ENCODE measurements at regions not wholly inside any gene's neighbourhood (a gene's known extent, or its start where the extent isn't known, plus 50 kb on each side); places are given as distances from the start of the nearest gene placed in this dataset.

- Histone ChIP-seq H3K36me3 (replicated peaks; ENCODE audit: insufficient read depth, low read depth) (no peaks in the 10 kb centered on the region), H3K9me2 (replicated peaks; ENCODE audit: insufficient read depth) (no peaks in the 10 kb centered on the region), H3K4me3 (no peak overlapping the region), H3K27me3 (no peaks in the 10 kb centered on the region), H2AFZ (no peak overlapping the region), H3K4me2 (peak overlapping the region; percentile 18), H3K4me1 (ENCODE audit: insufficient read depth) (peaks cover 3% of the 10 kb centered on the region), H3K9me3 (ENCODE audit: low read depth) (no peaks in the 10 kb centered on the region), H3K27ac (peak overlapping the region; percentile 30), H4K20me1 (ENCODE audit: insufficient read depth, poor library complexity, severe bottlenecking) (no peaks in the 10 kb centered on the region), H3K79me2 (no peaks in the 10 kb centered on the region)
- 55% methylated on average over 2 of the region's 2 CpGs for WGBS (ENCODE audit: low lambda C conversion rate, missing lambda C conversion rate)
- TF ChIP-seq EZH2 (IDR thresholded peaks at IDR 0.05; ENCODE audit: borderline replicate concordance) (no peak), EZH2phosphoT487 (IDR thresholded peaks at IDR 0.05; ENCODE audit: low read depth, severe bottlenecking, unreplicated experiment) (no peak)
- TF ChIP-seq, protein P1, sequence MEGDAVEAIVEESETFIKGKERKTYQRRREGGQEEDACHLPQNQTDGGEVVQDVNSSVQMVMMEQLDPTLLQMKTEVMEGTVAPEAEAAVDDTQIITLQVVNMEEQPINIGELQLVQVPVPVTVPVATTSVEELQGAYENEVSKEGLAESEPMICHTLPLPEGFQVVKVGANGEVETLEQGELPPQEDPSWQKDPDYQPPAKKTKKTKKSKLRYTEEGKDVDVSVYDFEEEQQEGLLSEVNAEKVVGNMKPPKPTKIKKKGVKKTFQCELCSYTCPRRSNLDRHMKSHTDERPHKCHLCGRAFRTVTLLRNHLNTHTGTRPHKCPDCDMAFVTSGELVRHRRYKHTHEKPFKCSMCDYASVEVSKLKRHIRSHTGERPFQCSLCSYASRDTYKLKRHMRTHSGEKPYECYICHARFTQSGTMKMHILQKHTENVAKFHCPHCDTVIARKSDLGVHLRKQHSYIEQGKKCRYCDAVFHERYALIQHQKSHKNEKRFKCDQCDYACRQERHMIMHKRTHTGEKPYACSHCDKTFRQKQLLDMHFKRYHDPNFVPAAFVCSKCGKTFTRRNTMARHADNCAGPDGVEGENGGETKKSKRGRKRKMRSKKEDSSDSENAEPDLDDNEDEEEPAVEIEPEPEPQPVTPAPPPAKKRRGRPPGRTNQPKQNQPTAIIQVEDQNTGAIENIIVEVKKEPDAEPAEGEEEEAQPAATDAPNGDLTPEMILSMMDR (IDR thresholded peaks at IDR 0.05; ENCODE audit: poor library complexity): no peak
- peak; percentile 26 for DNase-seq (ENCODE audit: low spot score)
Observed at GRCh38 chr5:116371431-116371830, 203.2 kb downstream of the SEMA6A start.

DNA sequence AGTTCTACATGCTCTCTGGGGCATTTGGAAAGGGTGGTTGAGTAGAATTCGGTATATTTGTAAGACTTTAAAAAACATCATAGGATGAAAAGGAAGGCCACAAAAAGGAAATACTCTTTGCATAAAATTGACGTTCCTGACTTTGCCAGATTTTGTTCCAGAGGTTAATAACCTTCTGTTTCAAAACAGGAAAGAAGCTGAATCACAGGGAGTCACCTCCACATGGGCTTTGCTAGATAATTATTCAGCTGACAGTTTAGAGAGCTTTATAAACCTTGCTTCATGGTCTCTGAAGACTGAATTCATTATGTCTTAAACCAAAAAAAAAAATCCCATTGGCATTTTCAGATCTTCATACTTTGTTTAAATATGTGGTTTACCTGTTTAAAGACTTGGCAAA, 203.7 kb downstream of the SEMA6A start:
- no peaks in the 10 kb centered on the region for H3K79me2 ChIP-seq
- WGBS (ENCODE audit: low lambda C conversion rate, missing lambda C conversion rate): 66% methylated on average over 2 of the region's 2 CpGs
- TF ChIP-seq, protein P1 (IDR thresholded peaks at IDR 0.05; ENCODE audit: poor library complexity): no peak
- H4K20me1 ChIP-seq (ENCODE audit: insufficient read depth, poor library complexity, severe bottlenecking): no peaks in the 10 kb centered on the region
- H2AFZ ChIP-seq: no peak overlapping the region
- H3K9me3 ChIP-seq (ENCODE audit: low read depth): no peaks in the 10 kb centered on the region
- H3K27ac ChIP-seq: peak overlapping the region; percentile 30
- H3K9me2 ChIP-seq (replicated peaks; ENCODE audit: insufficient read depth): no peaks in the 10 kb centered on the region
- no peak overlapping the region for H3K4me3 ChIP-seq
- H3K36me3 ChIP-seq (replicated peaks; ENCODE audit: insufficient read depth, low read depth): no peaks in the 10 kb centered on the region
- DNase-seq (ENCODE audit: low spot score): no peak
- peak overlapping the region; percentile 18 for H3K4me2 ChIP-seq
- no peaks in the 10 kb centered on the region for H3K27me3 ChIP-seq
- H3K4me1 ChIP-seq (ENCODE audit: insufficient read depth): peaks cover 3% of the 10 kb centered on the region

DNA sequence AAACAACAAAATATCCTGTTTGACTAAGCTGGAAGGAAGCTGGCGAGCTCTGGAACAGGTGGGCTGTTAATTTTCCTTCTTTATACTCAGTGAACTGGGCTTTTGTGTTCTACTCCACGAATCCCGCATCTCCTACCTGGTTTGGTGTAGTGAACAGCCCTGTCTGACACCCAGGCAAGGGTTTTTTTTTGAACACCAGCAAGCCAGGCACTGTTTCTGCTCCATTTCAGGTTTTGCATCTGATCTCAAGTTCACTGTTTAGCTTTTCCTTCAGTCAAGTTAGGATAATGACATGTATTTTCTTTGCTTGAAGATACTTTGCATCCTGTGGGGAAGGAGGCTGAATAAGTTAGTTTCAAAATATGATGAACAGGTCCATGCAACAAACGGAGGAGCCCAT, 204.5 kb downstream of the SEMA6A start:
- no peak overlapping the region for H3K4me2 ChIP-seq
- H3K9me2 ChIP-seq (replicated peaks; ENCODE audit: insufficient read depth): no peaks in the 10 kb centered on the region
- no peak overlapping the region for H3K4me3 ChIP-seq
- DNase-seq (ENCODE audit: low spot score): no peak
- no peak overlapping the region for H2AFZ ChIP-seq
- no peak overlapping the region for H3K27ac ChIP-seq
- 87% methylated on average over 4 of the region's 4 CpGs for WGBS (ENCODE audit: low lambda C conversion rate, missing lambda C conversion rate)
- TF ChIP-seq EZH2phosphoT487 (IDR thresholded peaks at IDR 0.05; ENCODE audit: low read depth, severe bottlenecking, unreplicated experiment) (no peak), EZH2 (IDR thresholded peaks at IDR 0.05; ENCODE audit: borderline replicate concordance) (no peak)
- TF ChIP-seq, protein P1 (IDR thresholded peaks at IDR 0.05; ENCODE audit: poor library complexity): no peak
- H3K9me3 ChIP-seq (ENCODE audit: low read depth): no peaks in the 10 kb centered on the region
- peaks cover 3% of the 10 kb centered on the region for H3K4me1 ChIP-seq (ENCODE audit: insufficient read depth)
- H3K36me3 ChIP-seq (replicated peaks; ENCODE audit: insufficient read depth, low read depth): no peaks in the 10 kb centered on the region
- H3K79me2 ChIP-seq: no peaks in the 10 kb centered on the region
- no peaks in the 10 kb centered on the region for H3K27me3 ChIP-seq
- no peaks in the 10 kb centered on the region for H4K20me1 ChIP-seq (ENCODE audit: insufficient read depth, poor library complexity, severe bottlenecking)

GRCh38 chr5:116365006-116365496, 209.6 kb downstream of the SEMA6A start:
- no peak overlapping the region for H2AFZ ChIP-seq
- H3K4me2 ChIP-seq: no peak overlapping the region
- H3K4me3 ChIP-seq: no peak overlapping the region
- no peaks in the 10 kb centered on the region for H3K27me3 ChIP-seq
- WGBS (ENCODE audit: low lambda C conversion rate, missing lambda C conversion rate): 80% methylated on average over 3 of the region's 3 CpGs
- no peak for TF ChIP-seq EZH2phosphoT487 (IDR thresholded peaks at IDR 0.05; ENCODE audit: low read depth, severe bottlenecking, unreplicated experiment)
- no peak for DNase-seq (ENCODE audit: low spot score)
- no peaks in the 10 kb centered on the region for H4K20me1 ChIP-seq (ENCODE audit: insufficient read depth, poor library complexity, severe bottlenecking)
- H3K79me2 ChIP-seq: no peaks in the 10 kb centered on the region
- H3K27ac ChIP-seq: no peak overlapping the region
- H3K36me3 ChIP-seq (replicated peaks; ENCODE audit: insufficient read depth, low read depth): no peaks in the 10 kb centered on the region
- no peaks in the 10 kb centered on the region for H3K4me1 ChIP-seq (ENCODE audit: insufficient read depth)
- H3K9me2 ChIP-seq (replicated peaks; ENCODE audit: insufficient read depth): no peaks in the 10 kb centered on the region
- no peaks in the 10 kb centered on the region for H3K9me3 ChIP-seq (ENCODE audit: low read depth)
